NT2/D1 (cell line): ENCODE measurements at regions not wholly inside any gene's neighbourhood (a gene's known extent, or its start where the extent isn't known, plus 50 kb on each side); places are given as distances from the start of the nearest gene placed in this dataset.

ENCODE experiments used
- YY1 ChIP-seq: IDR thresholded peaks from 2 replicates; pipeline ENCODE4 v1.6.1; 2011; ENCODE audit not compliant: insufficient read length, insufficient read depth
- ZNF274 ChIP-seq: IDR thresholded peaks from 2 replicates; pipeline ENCODE4 v1.6.1; 2011; ENCODE audit warnings: mild to moderate bottlenecking, low read depth, low read length

DNA sequence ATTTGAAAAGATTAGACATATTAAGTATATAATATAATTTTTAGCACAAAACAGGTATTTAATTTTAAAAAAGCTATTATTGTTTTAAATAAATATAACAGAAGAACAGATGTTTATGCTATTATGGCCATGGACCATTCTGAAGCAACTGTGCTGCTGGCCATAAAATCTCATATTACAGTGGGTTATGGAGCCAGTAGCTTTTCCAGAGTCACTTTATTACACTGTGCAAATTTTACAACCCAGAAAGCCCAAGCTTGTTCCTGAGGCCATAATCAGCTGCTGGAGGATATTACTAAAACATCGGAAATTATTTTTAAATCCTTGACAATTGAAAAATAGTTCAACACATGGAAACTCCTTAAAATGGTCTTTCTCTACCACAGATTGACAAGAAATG lies 557.3 kb upstream of the KCNMB2 start:
- TF ChIP-seq YY1 (no peak), ZNF274 (no peak)
